Thoracic aorta (tissue), 2 donors: ENCODE measurements at regions not wholly inside any gene's neighbourhood (a gene's known extent, or its start where the extent isn't known, plus 50 kb on each side); places are given as distances from the start of the nearest gene placed in this dataset.

Experiments used
- ATAC-seq: fragments of 150-250 bp; one replicate; pipeline ENCODE4 v1.8.0; 2017; ENCODE audit warnings: low read depth; ENCODE audit not compliant: insufficient number of reproducible peaks, low FRiP score
- DNase-seq: peaks from one replicate; pipeline ENCODE4 v3.0.0-alpha.2; 2020; ENCODE audit warnings: low spot score
- H3K27ac ChIP-seq, 2 donors: fragments of 200-600 bp; sonication (generic); 1 replicate in 1 of 2; 2 replicates in 1 of 2; pipeline ENCODE4 v1.5.1; 2016; ENCODE audit warnings: mild to moderate bottlenecking in 2 of 2, moderate library complexity in 2 of 2
- H3K27me3 ChIP-seq: fragments of 200-600 bp; sonication (generic); replicated peaks from 2 replicates; pipeline ENCODE4 v1.6.0; 2016; ENCODE audit warnings: mild to moderate bottlenecking; ENCODE audit not compliant: insufficient read depth
- H3K36me3 ChIP-seq: fragments of 200-600 bp; sonication (generic); one replicate; pipeline ENCODE4 v1.5.1; 2016
- H3K4me1 ChIP-seq, 2 donors: fragments of 200-600 bp; sonication (generic); 1 replicate in 1 of 2; 2 replicates in 1 of 2; pipeline versions ENCODE4 v1.5.1 to v1.6.0; 2016; ENCODE audit warnings: low read depth in 2 of 2, mild to moderate bottlenecking in 1 of 2; ENCODE audit not compliant: control insufficient read depth in 1 of 2
- H3K4me3 ChIP-seq: fragments of 200-600 bp; sonication (generic); 2 replicates; pipeline ENCODE4 v1.5.1; 2016; ENCODE audit warnings: mild to moderate bottlenecking
- H3K9me3 ChIP-seq: fragments of 200-600 bp; sonication (generic); 2 replicates; pipeline ENCODE4 v1.5.1; 2016
- TF ChIP-seq, protein P1 (sequence below): fragments of 200-600 bp; sonication (generic); IDR thresholded peaks from one replicate; pipeline ENCODE4 v1.5.1; 2019; ENCODE audit warnings: antibody characterized with exemption

GRCh38 chr4:120005527-120005926, 61.1 kb downstream of the MAD2L1 start:
- H3K27ac ChIP-seq: no peak overlapping the region
- ATAC-seq: no peak
- no peak for DNase-seq
- TF ChIP-seq, protein P1, sequence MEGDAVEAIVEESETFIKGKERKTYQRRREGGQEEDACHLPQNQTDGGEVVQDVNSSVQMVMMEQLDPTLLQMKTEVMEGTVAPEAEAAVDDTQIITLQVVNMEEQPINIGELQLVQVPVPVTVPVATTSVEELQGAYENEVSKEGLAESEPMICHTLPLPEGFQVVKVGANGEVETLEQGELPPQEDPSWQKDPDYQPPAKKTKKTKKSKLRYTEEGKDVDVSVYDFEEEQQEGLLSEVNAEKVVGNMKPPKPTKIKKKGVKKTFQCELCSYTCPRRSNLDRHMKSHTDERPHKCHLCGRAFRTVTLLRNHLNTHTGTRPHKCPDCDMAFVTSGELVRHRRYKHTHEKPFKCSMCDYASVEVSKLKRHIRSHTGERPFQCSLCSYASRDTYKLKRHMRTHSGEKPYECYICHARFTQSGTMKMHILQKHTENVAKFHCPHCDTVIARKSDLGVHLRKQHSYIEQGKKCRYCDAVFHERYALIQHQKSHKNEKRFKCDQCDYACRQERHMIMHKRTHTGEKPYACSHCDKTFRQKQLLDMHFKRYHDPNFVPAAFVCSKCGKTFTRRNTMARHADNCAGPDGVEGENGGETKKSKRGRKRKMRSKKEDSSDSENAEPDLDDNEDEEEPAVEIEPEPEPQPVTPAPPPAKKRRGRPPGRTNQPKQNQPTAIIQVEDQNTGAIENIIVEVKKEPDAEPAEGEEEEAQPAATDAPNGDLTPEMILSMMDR: no peak
- H3K4me3 ChIP-seq: no peak overlapping the region
- H3K4me1 ChIP-seq: peaks cover 10 to 12% of the 10 kb centered on the region in 2 donors
- H3K9me3 ChIP-seq: no peaks in the 10 kb centered on the region
- no peaks in the 10 kb centered on the region for H3K27me3 ChIP-seq
- no peaks in the 10 kb centered on the region for H3K36me3 ChIP-seq

- DNase-seq (no peak), ATAC-seq (no peak)
- Histone ChIP-seq H3K4me3 (no peak overlapping the region), H3K27ac (no peak overlapping the region), H3K27me3 (no peaks in the 10 kb centered on the region), H3K9me3 (no peaks in the 10 kb centered on the region), H3K4me1 (peaks cover 8 to 12% of the 10 kb centered on the region in 2 donors), H3K36me3 (no peaks in the 10 kb centered on the region)
- TF ChIP-seq, protein P1: no peak
Measured at GRCh38 chr4:120005076-120005475, 61.6 kb downstream of the MAD2L1 start.

DNA sequence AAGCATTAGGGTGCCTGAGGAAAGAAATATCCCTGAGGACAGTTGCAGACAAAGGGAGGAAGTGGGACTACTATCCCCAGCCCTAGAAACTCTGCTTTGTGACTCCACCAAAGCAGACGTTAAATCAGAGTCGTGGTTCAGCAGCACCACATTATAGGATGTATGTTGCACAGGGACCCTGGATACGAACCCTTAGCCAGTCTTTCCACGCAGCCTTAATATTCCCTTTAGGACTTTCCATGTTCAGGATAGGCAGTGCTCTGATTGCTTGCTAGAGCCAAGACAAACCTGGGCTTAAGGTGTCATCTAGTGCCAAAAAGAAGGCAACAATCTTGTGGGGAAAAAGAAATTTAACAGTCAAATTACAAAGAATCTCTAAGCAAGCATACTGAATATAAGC, 62.6 kb downstream of the MAD2L1 start:
- Histone ChIP-seq H3K4me1 (peaks cover 8 to 12% of the 10 kb centered on the region in 2 donors), H3K36me3 (no peaks in the 10 kb centered on the region), H3K9me3 (no peaks in the 10 kb centered on the region), H3K4me3 (no peak overlapping the region), H3K27ac (no peak overlapping the region), H3K27me3 (no peaks in the 10 kb centered on the region)
- no peak for DNase-seq
- TF ChIP-seq, protein P1: no peak
- ATAC-seq: no peak

DNA sequence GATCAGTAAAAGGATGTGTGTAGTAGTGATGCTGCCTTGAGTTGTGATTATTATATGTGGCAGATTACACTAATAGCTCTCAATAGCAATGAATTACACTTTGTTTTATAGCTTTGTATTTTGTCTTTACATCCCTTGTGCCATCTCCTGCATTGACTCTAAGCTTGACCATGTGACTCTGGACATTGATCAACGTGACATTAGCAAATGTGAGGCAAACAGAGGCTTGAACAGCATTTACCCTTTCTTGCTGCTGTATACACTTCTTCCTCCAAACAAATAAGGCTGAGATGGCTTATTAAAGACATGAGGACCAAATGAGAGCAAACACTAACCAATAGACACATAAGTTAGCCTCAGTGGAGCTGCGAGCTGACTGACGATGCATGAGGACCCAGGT, 63.5 kb downstream of the MAD2L1 start:
- no peak overlapping the region for H3K27ac ChIP-seq
- peaks cover 8 to 12% of the 10 kb centered on the region in 2 donors for H3K4me1 ChIP-seq
- ATAC-seq (no peak), DNase-seq (no peak)
- TF ChIP-seq, protein P1: no peak
- H3K9me3 ChIP-seq: no peaks in the 10 kb centered on the region
- H3K36me3 ChIP-seq: no peaks in the 10 kb centered on the region
- no peaks in the 10 kb centered on the region for H3K27me3 ChIP-seq
- H3K4me3 ChIP-seq: no peak overlapping the region

DNA sequence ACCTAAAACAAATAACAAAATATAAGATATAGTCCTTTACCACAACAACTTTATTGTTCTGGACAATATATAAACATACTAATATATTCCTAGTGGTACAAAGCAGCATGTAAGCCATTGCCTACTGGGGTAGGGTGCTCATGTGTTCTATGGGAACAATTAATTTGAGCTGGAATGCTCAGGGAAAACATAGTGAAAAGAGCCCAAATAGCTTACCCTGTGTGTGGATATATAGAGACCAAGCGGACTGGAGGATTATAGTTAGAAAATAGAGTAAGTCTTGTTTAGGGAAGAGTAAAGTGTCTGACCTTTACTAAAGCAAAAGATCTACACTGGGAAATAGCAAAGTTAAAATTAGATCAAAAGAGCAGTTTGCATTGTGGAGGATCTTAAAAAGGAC, 64.8 kb downstream of the MAD2L1 start:
- peaks cover under 1% of the 10 kb centered on the region in 2 donors for H3K4me1 ChIP-seq
- H3K36me3 ChIP-seq: no peaks in the 10 kb centered on the region
- no peak for ATAC-seq
- TF ChIP-seq, protein P1: no peak
- H3K9me3 ChIP-seq: no peaks in the 10 kb centered on the region
- no peak overlapping the region for H3K4me3 ChIP-seq
- H3K27ac ChIP-seq: no peak overlapping the region
- no peak for DNase-seq
- H3K27me3 ChIP-seq: no peaks in the 10 kb centered on the region
